ENCODE measurements at regions not wholly inside any gene's neighbourhood (a gene's known extent, or its start where the extent isn't known, plus 50 kb on each side); places are given as distances from the start of the nearest gene placed in this dataset.

DNA sequence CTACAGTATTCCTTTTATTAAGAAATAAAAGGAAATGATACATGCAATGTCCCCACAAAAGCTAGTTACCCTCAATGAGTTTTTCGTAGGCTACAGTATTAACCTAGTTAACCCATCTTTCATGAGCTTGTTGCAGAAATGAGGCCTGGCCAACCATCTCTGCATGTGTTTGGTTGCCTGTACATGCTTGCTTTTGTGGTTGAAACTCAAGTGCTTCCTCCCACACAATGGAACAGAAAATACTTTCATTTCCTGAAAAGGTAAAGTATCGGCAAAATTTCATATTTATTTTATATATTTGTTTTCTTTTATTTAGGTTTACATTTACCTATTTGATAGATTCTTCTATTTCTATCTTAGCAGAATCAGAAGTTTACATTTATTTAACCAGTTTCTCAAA lies 214.6 kb upstream of the FAM241A start:
- TF ChIP-seq, protein P1, sequence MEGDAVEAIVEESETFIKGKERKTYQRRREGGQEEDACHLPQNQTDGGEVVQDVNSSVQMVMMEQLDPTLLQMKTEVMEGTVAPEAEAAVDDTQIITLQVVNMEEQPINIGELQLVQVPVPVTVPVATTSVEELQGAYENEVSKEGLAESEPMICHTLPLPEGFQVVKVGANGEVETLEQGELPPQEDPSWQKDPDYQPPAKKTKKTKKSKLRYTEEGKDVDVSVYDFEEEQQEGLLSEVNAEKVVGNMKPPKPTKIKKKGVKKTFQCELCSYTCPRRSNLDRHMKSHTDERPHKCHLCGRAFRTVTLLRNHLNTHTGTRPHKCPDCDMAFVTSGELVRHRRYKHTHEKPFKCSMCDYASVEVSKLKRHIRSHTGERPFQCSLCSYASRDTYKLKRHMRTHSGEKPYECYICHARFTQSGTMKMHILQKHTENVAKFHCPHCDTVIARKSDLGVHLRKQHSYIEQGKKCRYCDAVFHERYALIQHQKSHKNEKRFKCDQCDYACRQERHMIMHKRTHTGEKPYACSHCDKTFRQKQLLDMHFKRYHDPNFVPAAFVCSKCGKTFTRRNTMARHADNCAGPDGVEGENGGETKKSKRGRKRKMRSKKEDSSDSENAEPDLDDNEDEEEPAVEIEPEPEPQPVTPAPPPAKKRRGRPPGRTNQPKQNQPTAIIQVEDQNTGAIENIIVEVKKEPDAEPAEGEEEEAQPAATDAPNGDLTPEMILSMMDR (conservative IDR thresholded peaks at IDR 0.05; ENCODE audit: low read depth, low read length): no peak
- no peak for TF ChIP-seq POLR2A (IDR thresholded peaks at IDR 0.05; ENCODE audit: low read depth, low read length)
- TF ChIP-seq SMC3 (IDR thresholded peaks at IDR 0.05; ENCODE audit: low read depth, low read length): no peak
- no peak for TF ChIP-seq MXI1 (IDR thresholded peaks at IDR 0.05; ENCODE audit: borderline replicate concordance, low read depth, low read length)
- TF ChIP-seq, protein P2, sequence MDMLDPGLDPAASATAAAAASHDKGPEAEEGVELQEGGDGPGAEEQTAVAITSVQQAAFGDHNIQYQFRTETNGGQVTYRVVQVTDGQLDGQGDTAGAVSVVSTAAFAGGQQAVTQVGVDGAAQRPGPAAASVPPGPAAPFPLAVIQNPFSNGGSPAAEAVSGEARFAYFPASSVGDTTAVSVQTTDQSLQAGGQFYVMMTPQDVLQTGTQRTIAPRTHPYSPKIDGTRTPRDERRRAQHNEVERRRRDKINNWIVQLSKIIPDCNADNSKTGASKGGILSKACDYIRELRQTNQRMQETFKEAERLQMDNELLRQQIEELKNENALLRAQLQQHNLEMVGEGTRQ (IDR thresholded peaks at IDR 0.05; ENCODE audit: low read depth, low read length): no peak
- no peak for TF ChIP-seq CEBPB (IDR thresholded peaks at IDR 0.05; ENCODE audit: low read depth, low read length)
- TF ChIP-seq FOS (IDR thresholded peaks at IDR 0.05; ENCODE audit: low read depth, low read length): no peak
- TF ChIP-seq RFX5 (IDR thresholded peaks at IDR 0.05; ENCODE audit: low read depth, low read length): no peak
- TF ChIP-seq RAD21 (IDR thresholded peaks at IDR 0.05; ENCODE audit: low read length): no peak

Data from IMR-90 (cell line).